ENCODE measurements at regions not wholly inside any gene's neighbourhood (a gene's known extent, or its start where the extent isn't known, plus 50 kb on each side); places are given as distances from the start of the nearest gene placed in this dataset.

GRCh38 chr6:166757232-166758135 lies 130.4 kb upstream of the RPS6KA2 start:
- no peak overlapping the region for H3K27ac ChIP-seq (ENCODE audit: low read depth, low read length)
- peak overlapping the region; percentile 15 to 50 for H3K4me3 ChIP-seq (ENCODE audit: low read depth in 1 of 2, low read length in 2 of 2)
- H3K9me3 ChIP-seq (ENCODE audit: control insufficient read depth in 1 of 2, low read length in 2 of 2): no peaks in the 10 kb centered on the region
- H3K36me3 ChIP-seq (ENCODE audit: control insufficient read depth in 1 of 2, insufficient read depth in 2 of 2, low read length in 2 of 2): no peaks in the 10 kb centered on the region
- H3K27me3 ChIP-seq (ENCODE audit: control insufficient read depth in 1 of 2, insufficient read depth in 2 of 2, low read length in 2 of 2): peaks cover 5 to 14% of the 10 kb centered on the region in 2 donors
- H3K9ac ChIP-seq (ENCODE audit: low read depth in 1 of 2, low read length in 2 of 2): no peak overlapping the region
- H3K4me1 ChIP-seq (ENCODE audit: control insufficient read depth in 1 of 2, insufficient read depth in 2 of 2, low read length in 2 of 2): peaks cover 7 to 8% of the 10 kb centered on the region in 2 donors

DNA sequence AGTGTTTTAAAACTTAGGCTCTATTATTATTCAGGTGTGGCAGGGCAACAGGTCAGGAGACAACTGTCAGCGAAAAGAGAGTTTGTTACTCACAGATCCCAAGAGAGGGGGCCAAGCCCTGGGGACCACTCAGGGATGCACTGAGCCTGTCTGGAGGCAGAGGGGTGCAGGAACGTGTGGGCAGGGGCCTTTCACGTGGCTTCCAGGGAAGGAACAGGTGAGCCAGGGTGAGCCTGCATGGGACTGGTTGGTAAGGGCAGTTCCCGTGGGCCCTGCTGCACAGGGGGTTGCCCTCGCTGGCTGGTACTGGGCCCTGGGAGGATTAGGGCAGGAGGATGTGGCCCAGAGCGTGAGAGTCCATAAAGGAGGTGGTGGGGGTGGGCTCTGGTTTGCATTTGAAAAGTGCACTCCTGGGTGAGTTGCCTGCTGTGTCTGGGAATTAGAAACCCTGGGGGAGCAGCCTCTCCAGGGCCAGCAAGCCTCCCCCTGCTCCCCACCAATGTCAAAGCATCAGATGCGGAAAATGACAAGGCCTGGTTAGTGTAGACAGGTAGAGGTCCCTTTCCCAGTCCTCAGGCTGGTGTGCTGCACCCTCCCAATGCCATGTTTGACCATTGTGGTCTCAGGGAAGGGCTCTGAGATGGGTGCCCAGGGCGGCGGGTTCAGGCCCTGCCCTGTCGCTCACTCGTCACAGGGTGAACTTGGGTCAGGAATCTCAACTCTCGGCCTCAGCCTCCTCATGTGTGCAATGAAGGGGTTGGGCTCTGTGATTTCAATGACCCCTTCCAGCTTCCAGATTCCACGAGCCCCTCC lies 127.4 kb upstream of the RPS6KA2 start:
- Histone ChIP-seq H3K27ac (ENCODE audit: low read depth, low read length) (no peak overlapping the region), H3K9ac (ENCODE audit: low read depth in 1 of 2, low read length in 2 of 2) (no peak overlapping the region), H3K4me1 (ENCODE audit: control insufficient read depth in 1 of 2, insufficient read depth in 2 of 2, low read length in 2 of 2) (peaks cover 8 to 13% of the 10 kb centered on the region in 2 donors), H3K4me3 (ENCODE audit: low read depth in 1 of 2, low read length in 2 of 2) (no peak overlapping the region), H3K36me3 (ENCODE audit: control insufficient read depth in 1 of 2, insufficient read depth in 2 of 2, low read length in 2 of 2) (no peaks in the 10 kb centered on the region), H3K27me3 (ENCODE audit: control insufficient read depth in 1 of 2, insufficient read depth in 2 of 2, low read length in 2 of 2) (peaks cover 5 to 14% of the 10 kb centered on the region in 2 donors), H3K9me3 (ENCODE audit: control insufficient read depth in 1 of 2, low read length in 2 of 2) (no peaks in the 10 kb centered on the region)

DNA sequence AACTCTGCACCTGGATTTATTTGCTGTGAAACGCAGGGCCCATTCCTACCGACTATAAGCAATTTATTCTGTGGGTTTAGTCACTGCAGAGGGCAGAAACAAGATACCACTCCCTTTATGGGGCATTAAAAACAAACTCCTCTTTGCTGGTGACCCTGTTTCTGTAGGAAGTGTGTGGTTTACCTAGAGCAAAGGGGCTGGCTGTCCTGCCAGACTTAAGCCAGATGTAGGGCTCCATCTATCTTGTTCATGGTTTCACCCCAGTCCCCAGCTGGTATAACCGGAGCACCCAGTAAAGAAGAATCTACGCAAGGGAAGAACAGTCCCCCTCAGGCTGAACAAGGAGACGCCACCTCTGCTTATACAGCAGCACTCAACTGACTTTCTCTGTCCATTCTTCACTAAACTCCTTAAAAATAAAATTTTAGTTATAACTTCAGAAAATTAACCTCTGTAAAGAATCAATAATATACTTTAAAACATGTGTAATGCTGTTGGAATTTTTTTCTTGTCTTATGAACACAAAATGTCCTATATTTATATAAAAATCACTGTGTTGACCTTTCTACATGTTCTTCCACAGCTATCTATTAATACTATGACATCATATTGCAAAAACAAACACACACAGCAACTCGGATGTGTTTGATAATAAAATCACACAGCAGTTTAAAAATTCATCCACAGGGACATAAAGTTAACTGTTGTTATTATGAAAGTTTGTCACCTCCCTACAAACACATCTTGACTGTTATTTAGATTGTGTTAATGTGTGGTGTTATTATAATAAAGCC lies 126.1 kb upstream of the RPS6KA2 start:
- peaks cover 8 to 12% of the 10 kb centered on the region in 2 donors for H3K4me1 ChIP-seq (ENCODE audit: control insufficient read depth in 1 of 2, insufficient read depth in 2 of 2, low read length in 2 of 2)
- H3K27ac ChIP-seq (ENCODE audit: low read depth, low read length): no peak overlapping the region
- peaks cover 0 to 7% of the 10 kb centered on the region in 2 donors for H3K27me3 ChIP-seq (ENCODE audit: control insufficient read depth in 1 of 2, insufficient read depth in 2 of 2, low read length in 2 of 2)
- H3K4me3 ChIP-seq (ENCODE audit: low read depth in 1 of 2, low read length in 2 of 2): no peak overlapping the region
- H3K9me3 ChIP-seq (ENCODE audit: control insufficient read depth in 1 of 2, low read length in 2 of 2): no peaks in the 10 kb centered on the region
- H3K36me3 ChIP-seq (ENCODE audit: control insufficient read depth in 1 of 2, insufficient read depth in 2 of 2, low read length in 2 of 2): no peaks in the 10 kb centered on the region
- no peak overlapping the region for H3K9ac ChIP-seq (ENCODE audit: low read depth in 1 of 2, low read length in 2 of 2)

DNA sequence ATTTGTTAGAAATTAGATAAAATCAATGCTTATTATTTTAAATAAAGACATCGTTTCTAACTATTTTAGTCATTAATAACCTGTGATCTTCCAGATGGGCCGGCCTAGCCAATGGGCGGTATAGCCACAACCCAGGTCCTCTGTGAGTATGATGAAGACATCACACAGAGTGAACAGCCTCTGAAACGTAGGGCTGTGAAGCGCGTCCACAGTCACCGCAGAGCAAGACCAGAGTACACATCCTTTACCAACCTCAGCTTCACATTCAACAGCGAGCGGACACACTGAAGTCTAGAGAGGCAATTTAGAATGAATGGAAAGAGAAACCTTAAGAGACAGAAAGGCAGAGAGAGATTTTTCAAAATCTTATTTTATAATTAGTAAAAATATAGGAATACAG lies 125.0 kb upstream of the RPS6KA2 start:
- no peak overlapping the region for H3K9ac ChIP-seq (ENCODE audit: low read depth in 1 of 2, low read length in 2 of 2)
- peaks cover 0 to 3% of the 10 kb centered on the region in 2 donors for H3K27me3 ChIP-seq (ENCODE audit: control insufficient read depth in 1 of 2, insufficient read depth in 2 of 2, low read length in 2 of 2)
- H3K9me3 ChIP-seq (ENCODE audit: control insufficient read depth in 1 of 2, low read length in 2 of 2): no peaks in the 10 kb centered on the region
- no peak overlapping the region for H3K27ac ChIP-seq (ENCODE audit: low read depth, low read length)
- H3K4me3 ChIP-seq (ENCODE audit: low read depth in 1 of 2, low read length in 2 of 2): no peak overlapping the region
- no peaks in the 10 kb centered on the region for H3K36me3 ChIP-seq (ENCODE audit: control insufficient read depth in 1 of 2, insufficient read depth in 2 of 2, low read length in 2 of 2)
- peaks cover 2 to 7% of the 10 kb centered on the region in 2 donors for H3K4me1 ChIP-seq (ENCODE audit: control insufficient read depth in 1 of 2, insufficient read depth in 2 of 2, low read length in 2 of 2)

DNA sequence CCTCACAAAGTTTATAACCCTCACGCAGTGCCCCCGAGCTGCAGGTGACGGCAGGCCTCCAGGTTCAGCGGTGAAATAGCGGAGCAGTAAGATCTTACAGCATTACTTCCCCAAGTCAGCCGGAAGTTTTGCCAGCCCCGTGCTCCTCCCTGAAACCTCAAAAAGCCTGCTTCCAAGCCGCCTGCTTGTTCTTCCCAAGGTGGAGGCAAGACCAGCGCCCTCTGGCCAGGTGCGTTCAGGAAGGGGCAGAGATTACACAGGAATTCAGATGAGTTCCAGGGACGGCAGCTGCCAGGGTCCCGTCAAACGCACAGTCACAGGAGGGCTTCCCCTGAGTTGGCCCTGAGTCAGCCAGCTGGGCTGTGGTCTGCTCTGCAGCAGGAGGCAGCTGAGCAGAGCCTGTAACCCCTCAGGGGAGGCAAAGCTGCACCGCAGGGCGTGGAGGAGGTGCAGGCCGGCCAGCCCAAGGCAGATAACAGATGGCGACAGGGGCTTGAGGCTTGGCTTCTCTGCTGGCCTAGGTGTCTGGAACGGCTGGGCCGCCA lies 124.1 kb upstream of the RPS6KA2 start:
- no peak overlapping the region for H3K4me3 ChIP-seq (ENCODE audit: low read depth in 1 of 2, low read length in 2 of 2)
- no peaks in the 10 kb centered on the region for H3K9me3 ChIP-seq (ENCODE audit: control insufficient read depth in 1 of 2, low read length in 2 of 2)
- H3K27me3 ChIP-seq (ENCODE audit: control insufficient read depth in 1 of 2, insufficient read depth in 2 of 2, low read length in 2 of 2): peaks cover 0 to 3% of the 10 kb centered on the region in 2 donors
- H3K9ac ChIP-seq (ENCODE audit: low read depth in 1 of 2, low read length in 2 of 2): no peak overlapping the region
- peaks cover 0 to 7% of the 10 kb centered on the region in 2 donors for H3K4me1 ChIP-seq (ENCODE audit: control insufficient read depth in 1 of 2, insufficient read depth in 2 of 2, low read length in 2 of 2)
- H3K36me3 ChIP-seq (ENCODE audit: control insufficient read depth in 1 of 2, insufficient read depth in 2 of 2, low read length in 2 of 2): no peaks in the 10 kb centered on the region
- H3K27ac ChIP-seq (ENCODE audit: low read depth, low read length): no peak overlapping the region

DNA sequence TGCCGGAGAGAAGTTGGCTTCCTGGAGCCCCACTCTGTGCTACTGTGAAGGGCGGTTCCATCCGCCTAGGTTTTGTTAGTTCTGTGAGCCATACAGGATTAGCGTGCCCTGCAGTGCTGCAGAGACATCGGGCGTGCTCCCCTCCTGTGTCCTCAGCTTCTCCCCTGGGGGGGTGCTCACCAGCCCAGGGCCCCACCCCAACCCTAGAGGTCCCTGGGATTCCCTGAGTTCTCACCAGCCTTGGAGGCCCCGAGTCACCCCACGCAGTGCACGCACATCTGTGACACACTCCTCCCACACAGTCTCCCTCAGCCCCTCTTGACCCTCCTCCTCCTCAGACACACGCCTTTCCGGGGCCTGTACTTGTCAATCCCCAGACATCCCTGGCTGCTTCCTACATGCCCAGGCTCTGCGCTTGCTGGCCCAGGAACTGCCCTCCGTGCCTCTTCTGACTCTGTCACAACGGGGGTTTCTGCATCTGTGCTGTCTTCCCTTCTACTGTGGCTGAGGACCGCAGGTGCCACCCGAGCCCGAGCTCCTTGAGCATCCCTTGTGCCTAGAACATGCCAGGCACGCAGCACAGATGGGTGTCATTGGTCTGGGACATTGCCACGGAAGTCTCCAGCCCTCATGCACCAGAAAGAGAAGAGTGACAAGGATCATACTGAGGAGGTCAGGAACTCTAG lies 123.2 kb upstream of the RPS6KA2 start:
- H3K9ac ChIP-seq (ENCODE audit: low read depth in 1 of 2, low read length in 2 of 2): no peak overlapping the region
- H3K9me3 ChIP-seq (ENCODE audit: control insufficient read depth in 1 of 2, low read length in 2 of 2): no peaks in the 10 kb centered on the region
- peaks cover 0 to 3% of the 10 kb centered on the region in 2 donors for H3K27me3 ChIP-seq (ENCODE audit: control insufficient read depth in 1 of 2, insufficient read depth in 2 of 2, low read length in 2 of 2)
- no peaks in the 10 kb centered on the region for H3K36me3 ChIP-seq (ENCODE audit: control insufficient read depth in 1 of 2, insufficient read depth in 2 of 2, low read length in 2 of 2)
- H3K27ac ChIP-seq (ENCODE audit: low read depth, low read length): no peak overlapping the region
- H3K4me3 ChIP-seq (ENCODE audit: low read depth in 1 of 2, low read length in 2 of 2): no peak overlapping the region
- peaks cover 0 to 7% of the 10 kb centered on the region in 2 donors for H3K4me1 ChIP-seq (ENCODE audit: control insufficient read depth in 1 of 2, insufficient read depth in 2 of 2, low read length in 2 of 2)

DNA sequence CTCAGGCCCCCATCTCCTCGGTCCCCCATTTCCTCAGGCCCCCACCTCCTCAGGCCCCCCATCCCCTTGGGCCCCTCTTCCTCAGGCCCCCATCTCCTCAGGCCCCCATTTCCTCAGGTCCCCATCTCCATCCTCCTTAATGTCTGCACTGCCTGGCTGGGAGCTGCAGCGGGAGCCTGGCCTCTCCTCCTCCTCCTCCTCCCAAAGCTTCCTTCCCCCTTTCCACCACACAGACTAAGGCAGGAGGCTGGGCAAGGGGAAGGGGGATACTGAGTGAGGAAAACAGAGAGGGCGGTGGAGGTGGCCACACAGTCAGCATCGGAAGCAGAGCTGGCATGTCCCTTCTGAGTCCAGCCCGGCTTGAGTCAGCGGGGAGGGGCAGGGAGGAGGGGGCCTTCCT lies 122.6 kb upstream of the RPS6KA2 start:
- peaks cover 0 to 3% of the 10 kb centered on the region in 2 donors for H3K27me3 ChIP-seq (ENCODE audit: control insufficient read depth in 1 of 2, insufficient read depth in 2 of 2, low read length in 2 of 2)
- no peak overlapping the region for H3K9ac ChIP-seq (ENCODE audit: low read depth in 1 of 2, low read length in 2 of 2)
- no peak overlapping the region for H3K4me3 ChIP-seq (ENCODE audit: low read depth in 1 of 2, low read length in 2 of 2)
- H3K27ac ChIP-seq (ENCODE audit: low read depth, low read length): no peak overlapping the region
- H3K36me3 ChIP-seq (ENCODE audit: control insufficient read depth in 1 of 2, insufficient read depth in 2 of 2, low read length in 2 of 2): no peaks in the 10 kb centered on the region
- no peaks in the 10 kb centered on the region for H3K9me3 ChIP-seq (ENCODE audit: control insufficient read depth in 1 of 2, low read length in 2 of 2)
- peaks cover 0 to 7% of the 10 kb centered on the region in 2 donors for H3K4me1 ChIP-seq (ENCODE audit: control insufficient read depth in 1 of 2, insufficient read depth in 2 of 2, low read length in 2 of 2)

- Histone ChIP-seq H3K4me3 (ENCODE audit: low read depth in 1 of 2, low read length in 2 of 2) (no peak overlapping the region), H3K27me3 (ENCODE audit: control insufficient read depth in 1 of 2, insufficient read depth in 2 of 2, low read length in 2 of 2) (peaks cover 0 to 3% of the 10 kb centered on the region in 2 donors), H3K27ac (ENCODE audit: low read depth, low read length) (no peak overlapping the region), H3K4me1 (ENCODE audit: control insufficient read depth in 1 of 2, insufficient read depth in 2 of 2, low read length in 2 of 2) (peaks cover 0 to 7% of the 10 kb centered on the region in 2 donors), H3K36me3 (ENCODE audit: control insufficient read depth in 1 of 2, insufficient read depth in 2 of 2, low read length in 2 of 2) (no peaks in the 10 kb centered on the region), H3K9me3 (ENCODE audit: control insufficient read depth in 1 of 2, low read length in 2 of 2) (no peaks in the 10 kb centered on the region), H3K9ac (ENCODE audit: low read depth in 1 of 2, low read length in 2 of 2) (no peak overlapping the region)
These were observed 120.9 kb upstream of the RPS6KA2 start for GRCh38 chr6:166747644-166748595.
